PFSK-1 (cell line): ENCODE measurements at regions not wholly inside any gene's neighbourhood (a gene's known extent, or its start where the extent isn't known, plus 50 kb on each side); places are given as distances from the start of the nearest gene placed in this dataset.

Experiments
- FOXP2 ChIP-seq: optimal IDR thresholded peaks from 2 replicates; pipeline ENCODE3; 2011; ENCODE audit warnings: borderline replicate concordance, control low read depth, inconsistent platforms; ENCODE audit not compliant: insufficient read depth; ENCODE audit errors: extremely low read length, extremely low read depth
- POLR2AphosphoS5 ChIP-seq: IDR thresholded peaks from 2 replicates; pipeline ENCODE4 v1.6.1; 2012; ENCODE audit warnings: low read depth, mild to moderate bottlenecking, control low read depth, low read length, moderate library complexity
- REST ChIP-seq, 2 experiments: IDR thresholded peaks; 2 replicates each; pipeline versions ENCODE4 v1.6.1 to v1.8.0; 2011 to 2012; ENCODE audit warnings: low read depth in 2 of 2, low read length in 2 of 2, control low read depth in 1 of 2, inconsistent platforms in 1 of 2, mild to moderate bottlenecking in 1 of 2, moderate library complexity in 1 of 2; ENCODE audit not compliant: insufficient read depth in 1 of 2
- SIN3A ChIP-seq: IDR thresholded peaks from 2 replicates; pipeline ENCODE4 v1.6.1; 2012; ENCODE audit warnings: mild to moderate bottlenecking, low read length, moderate library complexity, borderline replicate concordance; ENCODE audit not compliant: insufficient read depth
- TAF1 ChIP-seq: IDR thresholded peaks from 2 replicates; pipeline ENCODE4 v1.6.1; 2012; ENCODE audit warnings: low read length, control low read depth, borderline replicate concordance; ENCODE audit not compliant: insufficient read depth

- TF ChIP-seq SIN3A (no peak), FOXP2 (no peak), POLR2AphosphoS5 (no peak), TAF1 (no peak), REST (IDR thresholded peaks at IDR 0.05; ENCODE audit: insufficient read depth in 1 of 2, low read depth in 2 of 2, low read length in 2 of 2) (no peak)
Observed at GRCh38 chr2:58842501-58843155, 601.5 kb upstream of the FANCL start.

- TF ChIP-seq REST (IDR thresholded peaks at IDR 0.05; ENCODE audit: insufficient read depth in 1 of 2, low read depth in 2 of 2, low read length in 2 of 2) (peak; percentile 88 to 97), FOXP2 (no peak), SIN3A (no peak)
Observed at GRCh38 chr2:58834404-58834803, 593.3 kb upstream of the FANCL start.

DNA sequence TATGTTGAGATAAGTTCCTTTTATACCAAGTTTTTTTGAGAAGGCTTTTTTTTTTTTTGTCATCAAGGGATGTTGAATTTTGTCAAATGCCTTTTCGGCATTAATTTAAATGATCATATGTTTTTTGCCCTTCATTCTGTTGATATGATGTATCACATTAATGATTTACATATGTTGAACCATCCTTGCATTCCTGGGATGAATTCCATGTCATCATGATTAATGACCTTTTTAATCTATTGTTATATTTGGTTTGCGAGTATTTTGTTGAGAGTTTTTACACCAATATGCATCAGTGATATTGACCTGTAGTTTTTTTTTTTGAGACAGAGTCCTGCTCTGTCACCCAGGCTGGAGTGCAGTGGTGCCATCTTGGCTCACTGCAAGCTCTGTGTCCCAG lies 585.7 kb upstream of the FANCL start:
- TF ChIP-seq TAF1 (no peak), POLR2AphosphoS5 (no peak), SIN3A (no peak), REST (IDR thresholded peaks at IDR 0.05; ENCODE audit: insufficient read depth in 1 of 2, low read depth in 2 of 2, low read length in 2 of 2) (no peak)

DNA sequence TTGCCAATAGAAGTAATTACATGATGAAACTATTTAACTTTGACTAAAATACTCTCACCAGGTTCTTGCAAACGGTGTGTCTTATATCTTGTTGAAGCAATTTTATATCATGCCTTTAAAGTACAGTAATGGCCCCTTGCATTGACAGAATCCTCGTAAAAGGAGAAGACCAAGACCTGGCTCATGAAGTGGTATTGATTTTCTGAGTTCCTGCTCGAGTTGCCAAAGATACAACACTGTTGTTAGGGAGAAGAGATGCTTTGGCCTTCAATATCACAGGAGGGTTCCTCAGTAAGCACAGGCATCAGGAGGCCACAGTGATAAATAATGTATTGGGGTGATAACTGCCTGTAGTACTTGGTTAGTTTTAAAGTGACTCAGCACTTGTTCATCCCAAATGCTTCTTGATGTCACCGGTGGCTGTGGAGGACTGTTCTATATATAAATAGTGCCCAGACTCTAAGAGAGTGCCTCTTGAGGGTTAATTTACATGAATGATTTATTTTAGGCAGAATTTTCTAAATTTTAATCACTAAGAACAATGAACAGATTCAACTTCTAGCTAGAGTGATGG lies 571.7 kb upstream of the FANCL start:
- TF ChIP-seq FOXP2 (no peak), REST (IDR thresholded peaks at IDR 0.05; ENCODE audit: insufficient read depth in 1 of 2, low read depth in 2 of 2, low read length in 2 of 2) (no peak), SIN3A (no peak), POLR2AphosphoS5 (no peak), TAF1 (no peak)

- TF ChIP-seq POLR2AphosphoS5, result no peak
- peak in 1 of 2 experiments; percentile 32; a peak in 1 of 4 replicates for TF ChIP-seq REST (IDR thresholded peaks at IDR 0.05; ENCODE audit: insufficient read depth in 1 of 2, low read depth in 2 of 2, low read length in 2 of 2)
Observed at GRCh38 chr2:58805126-58805525, 564.0 kb upstream of the FANCL start.
